ENCODE measurements at regions not wholly inside any gene's neighbourhood (a gene's known extent, or its start where the extent isn't known, plus 50 kb on each side); places are given as distances from the start of the nearest gene placed in this dataset.

- peaks cover 6% of the 10 kb centered on the region for H3K4me1 Mint-ChIP-seq
- Histone ChIP-seq H3K36me3 (ENCODE audit: control insufficient read depth, insufficient read depth, low read length) (no peaks in the 10 kb centered on the region), H3K9me3 (ENCODE audit: control insufficient read depth, low read length) (no peaks in the 10 kb centered on the region), H3K27ac (ENCODE audit: low read depth, low read length) (no peak overlapping the region), H3K4me3 (ENCODE audit: low read length) (no peak overlapping the region), H3K9ac (ENCODE audit: extremely low read depth, low read length, poor library complexity, severe bottlenecking) (no peak overlapping the region), H3K4me1 (ENCODE audit: control insufficient read depth, insufficient read depth, low read length) (no peaks in the 10 kb centered on the region), H3K27me3 (ENCODE audit: control insufficient read depth, insufficient read depth, low read length, poor library complexity, severe bottlenecking) (no peaks in the 10 kb centered on the region)
- H3K9me3 Mint-ChIP-seq, result no peaks in the 10 kb centered on the region
- H3K4me3 Mint-ChIP-seq, result no peak overlapping the region
- no peak for DNase-seq
- H3K27ac Mint-ChIP-seq, result no peak overlapping the region
- no peak for TF ChIP-seq CTCF (conservative IDR thresholded peaks at IDR 0.05)
- H3K27me3 Mint-ChIP-seq (ENCODE audit: insufficient read depth), result no peaks in the 10 kb centered on the region
- H3K36me3 Mint-ChIP-seq (ENCODE audit: low read depth), result no peaks in the 10 kb centered on the region
- WGBS, 2 experiments (ENCODE audit: insufficient coverage in 1 of 2, insufficient read length in 1 of 2), result 86 to 100% methylated on average over 4 of the region's 4 CpGs
Observed at GRCh38 chr9:13756943-13757342, 477.5 kb upstream of the MPDZ start.

- Histone ChIP-seq H3K9me3 (ENCODE audit: control insufficient read depth, low read length) (no peaks in the 10 kb centered on the region), H3K4me1 (ENCODE audit: control insufficient read depth, insufficient read depth, low read length) (no peaks in the 10 kb centered on the region), H3K4me3 (ENCODE audit: low read length) (no peak overlapping the region), H3K27ac (ENCODE audit: low read depth, low read length) (no peak overlapping the region), H3K9ac (ENCODE audit: extremely low read depth, low read length, poor library complexity, severe bottlenecking) (no peak overlapping the region), H3K36me3 (ENCODE audit: control insufficient read depth, insufficient read depth, low read length) (no peaks in the 10 kb centered on the region), H3K27me3 (ENCODE audit: control insufficient read depth, insufficient read depth, low read length, poor library complexity, severe bottlenecking) (no peaks in the 10 kb centered on the region)
- no peaks in the 10 kb centered on the region for H3K36me3 Mint-ChIP-seq (ENCODE audit: low read depth)
- H3K4me1 Mint-ChIP-seq, result peaks cover 6% of the 10 kb centered on the region
- H3K27me3 Mint-ChIP-seq (ENCODE audit: insufficient read depth), result no peaks in the 10 kb centered on the region
- TF ChIP-seq CTCF (conservative IDR thresholded peaks at IDR 0.05), result no peak
- no peaks in the 10 kb centered on the region for H3K9me3 Mint-ChIP-seq
- H3K4me3 Mint-ChIP-seq, result no peak overlapping the region
- no peak for DNase-seq
- 94 to 100% methylated on average over 1 of the region's 1 CpG for WGBS, 2 experiments (ENCODE audit: insufficient coverage in 1 of 2, insufficient read length in 1 of 2)
- no peak overlapping the region for H3K27ac Mint-ChIP-seq
Observed at GRCh38 chr9:13755551-13755950, 476.1 kb upstream of the MPDZ start.

- Mint-ChIP-seq H3K4me3 (no peak overlapping the region), H3K27ac (no peak overlapping the region), H3K36me3 (ENCODE audit: low read depth) (no peaks in the 10 kb centered on the region), H3K27me3 (ENCODE audit: insufficient read depth) (no peaks in the 10 kb centered on the region), H3K4me1 (no peaks in the 10 kb centered on the region), H3K9me3 (no peaks in the 10 kb centered on the region)
- no peak for DNase-seq
- no peaks in the 10 kb centered on the region for H3K27me3 ChIP-seq (ENCODE audit: control insufficient read depth, insufficient read depth, low read length, poor library complexity, severe bottlenecking)
- H3K27ac ChIP-seq (ENCODE audit: low read depth, low read length), result no peak overlapping the region
- no peak for TF ChIP-seq CTCF (conservative IDR thresholded peaks at IDR 0.05)
- H3K9me3 ChIP-seq (ENCODE audit: control insufficient read depth, low read length), result no peaks in the 10 kb centered on the region
- no peaks in the 10 kb centered on the region for H3K4me1 ChIP-seq (ENCODE audit: control insufficient read depth, insufficient read depth, low read length)
- H3K36me3 ChIP-seq (ENCODE audit: control insufficient read depth, insufficient read depth, low read length), result no peaks in the 10 kb centered on the region
- no peak overlapping the region for H3K4me3 ChIP-seq (ENCODE audit: low read length)
- H3K9ac ChIP-seq (ENCODE audit: extremely low read depth, low read length, poor library complexity, severe bottlenecking), result no peak overlapping the region
- 86 to 93% methylated on average over 3 of the region's 3 CpGs for WGBS, 2 experiments (ENCODE audit: insufficient coverage in 1 of 2, insufficient read length in 1 of 2)
Observed at GRCh38 chr9:13750639-13751038, 471.1 kb upstream of the MPDZ start.
